BLaER1 (cell line): ENCODE measurements at regions not wholly inside any gene's neighbourhood (a gene's known extent, or its start where the extent isn't known, plus 50 kb on each side); places are given as distances from the start of the nearest gene placed in this dataset.

Source experiments
- H3K27ac ChIP-seq: shearing (Covaris generic); formaldehyde crosslinking; 2 replicates; pipeline ENCODE4 v1.8.1; 2022
- H3K27me3 ChIP-seq: shearing (Covaris generic); formaldehyde crosslinking; 2 replicates; pipeline ENCODE4 v1.8.1; 2022
- H3K36me3 ChIP-seq: shearing (Covaris generic); formaldehyde crosslinking; 2 replicates; pipeline ENCODE4 v1.8.1; 2022
- H3K4me1 ChIP-seq: shearing (Covaris generic); formaldehyde crosslinking; 2 replicates; pipeline ENCODE4 v1.8.1; 2022
- H3K4me2 ChIP-seq: shearing (Covaris generic); formaldehyde crosslinking; 2 replicates; pipeline ENCODE4 v1.8.1; 2022
- H3K4me3 ChIP-seq: shearing (Covaris generic); formaldehyde crosslinking; 2 replicates; pipeline ENCODE4 v1.8.1; 2022
- H3K9ac ChIP-seq: shearing (Covaris generic); formaldehyde crosslinking; 2 replicates; pipeline ENCODE4 v1.8.1; 2022
- H3K9me3 ChIP-seq: shearing (Covaris generic); formaldehyde crosslinking; 2 replicates; pipeline ENCODE4 v1.8.1; 2022
- H4K20me1 ChIP-seq: shearing (Covaris generic); formaldehyde crosslinking; 2 replicates; pipeline ENCODE4 v1.8.1; 2022
- Cebpa-rat ChIP-seq: shearing (Covaris generic); IDR thresholded peaks from 2 replicates; pipeline ENCODE4 v1.8.1; 2022

DNA sequence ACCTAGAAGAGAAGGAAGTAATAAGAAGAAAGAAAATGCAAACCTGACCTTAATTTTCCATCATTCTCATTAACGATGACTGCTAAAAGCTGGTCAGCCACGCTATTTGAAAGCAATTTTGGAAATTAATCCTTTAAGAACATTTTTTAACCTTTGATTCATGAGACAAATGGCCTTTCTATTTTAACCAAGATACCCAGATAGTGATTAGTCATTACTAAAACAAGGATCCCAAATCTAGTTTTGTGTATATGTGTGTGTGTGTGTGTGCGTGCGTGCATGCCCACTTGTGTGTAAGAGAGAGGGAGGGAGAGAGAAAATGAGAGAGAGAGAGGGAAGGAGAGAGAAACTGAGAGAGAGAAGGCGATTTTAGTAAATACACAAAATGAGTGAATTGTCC is 329.5 kb downstream of the DEPDC1B start:
- no peak for TF ChIP-seq Cebpa-rat
- H4K20me1 ChIP-seq: no peaks in the 10 kb centered on the region
- H3K4me1 ChIP-seq: no peaks in the 10 kb centered on the region
- no peaks in the 10 kb centered on the region for H3K9me3 ChIP-seq
- no peak overlapping the region for H3K4me2 ChIP-seq
- H3K27ac ChIP-seq: no peak overlapping the region
- no peak overlapping the region for H3K4me3 ChIP-seq
- H3K9ac ChIP-seq: no peak overlapping the region
- no peaks in the 10 kb centered on the region for H3K36me3 ChIP-seq
- H3K27me3 ChIP-seq: no peaks in the 10 kb centered on the region

DNA sequence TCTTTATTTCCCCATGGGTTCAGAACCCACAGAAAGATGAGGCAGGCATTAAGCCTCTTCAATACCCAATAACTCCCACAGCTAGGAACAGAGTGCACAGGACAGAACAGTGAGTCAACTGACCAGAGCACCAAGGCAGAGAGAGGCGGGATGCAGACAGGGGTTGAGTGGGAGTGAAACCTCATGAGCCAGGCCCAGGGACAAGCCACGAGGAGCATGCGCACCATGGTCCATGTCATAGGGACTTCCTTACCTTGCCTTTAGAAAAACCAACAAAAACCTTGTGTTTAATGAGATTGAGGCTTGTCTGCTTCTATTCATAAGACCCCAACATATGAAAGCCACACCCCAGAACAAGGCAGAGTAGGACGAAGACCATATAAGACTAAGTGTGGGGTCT is 330.6 kb downstream of the DEPDC1B start:
- no peak overlapping the region for H3K9ac ChIP-seq
- no peaks in the 10 kb centered on the region for H4K20me1 ChIP-seq
- no peak for TF ChIP-seq Cebpa-rat
- no peaks in the 10 kb centered on the region for H3K36me3 ChIP-seq
- H3K4me1 ChIP-seq: no peaks in the 10 kb centered on the region
- no peaks in the 10 kb centered on the region for H3K27me3 ChIP-seq
- H3K9me3 ChIP-seq: no peaks in the 10 kb centered on the region
- H3K27ac ChIP-seq: no peak overlapping the region
- H3K4me3 ChIP-seq: no peak overlapping the region
- no peak overlapping the region for H3K4me2 ChIP-seq

DNA sequence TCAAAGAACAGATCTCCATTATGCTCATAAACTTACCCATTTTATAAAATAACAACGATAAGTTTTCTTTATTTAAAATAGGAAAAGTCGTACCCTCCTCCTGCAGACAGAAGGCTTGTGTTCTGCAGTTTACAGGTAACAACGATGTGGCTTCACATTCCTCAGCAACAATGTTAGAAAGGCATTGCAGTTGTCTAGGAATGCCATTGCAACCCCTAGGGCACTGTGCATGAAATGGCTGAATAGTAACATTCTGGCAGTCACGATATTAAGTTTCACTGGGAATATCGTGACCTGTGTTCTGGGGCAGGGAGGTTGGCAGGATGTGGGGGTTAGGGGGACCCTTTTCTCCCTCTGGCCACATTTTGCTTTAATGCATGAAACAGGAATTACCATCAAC is 331.9 kb downstream of the DEPDC1B start:
- Histone ChIP-seq H3K9me3 (no peaks in the 10 kb centered on the region), H4K20me1 (no peaks in the 10 kb centered on the region), H3K4me2 (no peak overlapping the region), H3K27ac (no peak overlapping the region), H3K36me3 (no peaks in the 10 kb centered on the region), H3K4me3 (no peak overlapping the region), H3K27me3 (no peaks in the 10 kb centered on the region), H3K9ac (no peak overlapping the region), H3K4me1 (no peaks in the 10 kb centered on the region)
- no peak for TF ChIP-seq Cebpa-rat

DNA sequence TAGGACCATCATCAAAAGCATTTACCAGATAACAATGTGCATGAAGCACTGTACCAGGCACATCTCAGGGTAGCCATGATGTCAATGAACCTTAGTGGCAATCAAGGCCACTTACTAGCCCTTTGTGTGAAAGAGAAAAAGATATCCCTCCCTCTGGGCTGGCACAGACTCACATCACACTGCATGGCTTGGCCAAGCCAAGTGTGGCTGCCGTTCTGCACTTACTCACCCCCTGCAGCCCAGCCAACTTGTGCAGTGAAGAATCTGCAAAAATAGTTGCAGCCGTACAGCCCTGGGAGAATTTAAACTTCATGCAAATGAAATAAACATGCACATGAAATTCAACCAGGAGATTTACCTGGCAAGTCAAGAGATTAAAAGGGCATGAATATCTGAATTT is 333.5 kb downstream of the DEPDC1B start:
- no peaks in the 10 kb centered on the region for H4K20me1 ChIP-seq
- no peak overlapping the region for H3K9ac ChIP-seq

DNA sequence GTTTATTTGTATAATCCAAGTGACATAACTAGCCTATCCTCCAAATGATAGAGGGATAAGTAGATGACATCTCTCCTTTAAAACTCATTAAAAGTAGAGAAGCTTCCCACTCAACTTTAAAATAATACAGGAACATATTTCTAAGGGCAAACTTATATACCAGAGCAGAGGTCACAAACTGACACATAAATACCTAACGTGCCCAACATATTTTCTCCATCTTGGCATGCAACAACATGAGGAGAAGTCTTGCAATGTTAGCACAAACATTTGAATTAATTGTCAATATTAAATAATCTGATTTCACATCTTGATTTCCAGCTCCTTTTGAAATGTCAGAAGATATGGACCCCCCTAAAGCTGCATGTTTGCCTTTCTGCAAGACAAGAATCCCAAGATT is 335.0 kb downstream of the DEPDC1B start:
- H3K27ac ChIP-seq: no peak overlapping the region
- no peak for TF ChIP-seq Cebpa-rat
- H3K9ac ChIP-seq: no peak overlapping the region
- H3K36me3 ChIP-seq: no peaks in the 10 kb centered on the region
- no peaks in the 10 kb centered on the region for H3K27me3 ChIP-seq
- no peak overlapping the region for H3K4me3 ChIP-seq
- H4K20me1 ChIP-seq: no peaks in the 10 kb centered on the region
- H3K4me2 ChIP-seq: no peak overlapping the region
- H3K4me1 ChIP-seq: no peaks in the 10 kb centered on the region
- H3K9me3 ChIP-seq: no peaks in the 10 kb centered on the region

More for the DNA sequence above, 333.5 kb downstream of the DEPDC1B start:
- no peaks in the 10 kb centered on the region for H3K36me3 ChIP-seq
- no peak for TF ChIP-seq Cebpa-rat
- no peaks in the 10 kb centered on the region for H3K4me1 ChIP-seq
- H3K27ac ChIP-seq: no peak overlapping the region
- no peak overlapping the region for H3K4me3 ChIP-seq
- H3K9me3 ChIP-seq: no peaks in the 10 kb centered on the region
- no peaks in the 10 kb centered on the region for H3K27me3 ChIP-seq
- H3K4me2 ChIP-seq: no peak overlapping the region

DNA sequence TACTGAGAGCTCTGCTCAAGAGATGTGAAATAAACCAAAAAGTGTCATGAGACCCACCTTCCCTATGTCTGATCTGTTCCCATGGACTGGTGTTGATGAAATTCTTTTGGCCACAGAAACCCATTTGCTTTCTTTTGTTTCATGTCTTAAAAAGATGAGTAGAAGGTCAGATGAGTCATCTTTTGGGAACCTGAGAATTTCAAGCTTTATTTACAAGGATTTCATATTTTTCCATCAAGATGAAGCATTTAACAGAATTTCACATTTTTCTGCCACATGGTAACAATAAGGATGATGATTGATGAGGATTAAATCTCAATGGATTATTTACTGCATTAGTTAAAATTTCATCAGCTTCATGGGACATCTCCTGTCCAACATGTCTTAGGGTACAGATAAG is 337.8 kb downstream of the DEPDC1B start:
- Histone ChIP-seq H3K27me3 (no peaks in the 10 kb centered on the region), H3K4me1 (no peaks in the 10 kb centered on the region), H3K36me3 (no peaks in the 10 kb centered on the region), H3K27ac (no peak overlapping the region), H3K4me2 (no peak overlapping the region), H4K20me1 (no peaks in the 10 kb centered on the region), H3K9me3 (no peaks in the 10 kb centered on the region), H3K9ac (no peak overlapping the region), H3K4me3 (no peak overlapping the region)
- no peak for TF ChIP-seq Cebpa-rat

DNA sequence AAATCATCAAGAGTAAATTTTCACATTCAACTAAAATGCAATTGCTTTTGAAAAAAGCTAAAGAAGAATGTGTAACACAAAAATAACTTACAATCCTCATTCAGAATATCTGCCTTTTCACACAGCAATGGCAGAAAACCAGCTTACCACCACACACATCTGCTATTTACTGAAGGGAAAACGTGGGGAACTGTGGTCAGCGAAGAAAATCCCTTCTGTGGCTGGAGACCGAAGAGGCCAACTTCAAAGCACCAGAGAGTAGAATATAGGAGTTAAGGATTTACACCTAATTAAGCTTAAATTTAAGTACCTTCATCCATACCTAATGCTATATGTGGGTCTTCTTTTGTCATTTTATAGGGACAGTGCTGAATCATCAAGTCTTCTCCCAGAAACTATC is 339.6 kb downstream of the DEPDC1B start:
- no peak overlapping the region for H3K27ac ChIP-seq
- no peak overlapping the region for H3K9ac ChIP-seq
- H3K4me2 ChIP-seq: no peak overlapping the region
- H3K27me3 ChIP-seq: no peaks in the 10 kb centered on the region
- H3K4me3 ChIP-seq: no peak overlapping the region
- H4K20me1 ChIP-seq: no peaks in the 10 kb centered on the region
- no peaks in the 10 kb centered on the region for H3K9me3 ChIP-seq
- TF ChIP-seq Cebpa-rat: no peak
- no peaks in the 10 kb centered on the region for H3K4me1 ChIP-seq
- no peaks in the 10 kb centered on the region for H3K36me3 ChIP-seq

DNA sequence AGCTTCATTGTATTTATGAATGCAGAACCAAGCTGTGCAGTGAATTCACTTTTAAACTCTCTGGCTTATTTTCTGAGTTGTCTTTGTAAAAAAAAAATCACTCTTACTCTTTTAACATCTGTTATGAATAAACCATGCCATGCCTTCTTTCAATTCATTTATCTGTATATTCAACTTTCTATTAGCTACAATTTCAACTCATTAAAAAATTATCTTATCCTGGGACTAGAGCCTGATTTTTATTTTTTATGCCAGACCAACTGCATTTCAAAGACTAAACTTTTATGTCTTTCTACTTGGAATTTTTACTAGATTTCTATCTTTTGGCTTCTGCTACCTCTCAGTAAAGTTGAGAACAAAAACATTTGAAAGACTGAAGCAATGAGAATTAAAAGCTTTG is 342.7 kb downstream of the DEPDC1B start:
- Histone ChIP-seq H3K4me1 (no peaks in the 10 kb centered on the region), H3K27me3 (no peaks in the 10 kb centered on the region), H3K36me3 (no peaks in the 10 kb centered on the region), H4K20me1 (no peaks in the 10 kb centered on the region), H3K4me2 (no peak overlapping the region), H3K9me3 (no peaks in the 10 kb centered on the region), H3K9ac (no peak overlapping the region), H3K27ac (no peak overlapping the region), H3K4me3 (no peak overlapping the region)
- no peak for TF ChIP-seq Cebpa-rat

DNA sequence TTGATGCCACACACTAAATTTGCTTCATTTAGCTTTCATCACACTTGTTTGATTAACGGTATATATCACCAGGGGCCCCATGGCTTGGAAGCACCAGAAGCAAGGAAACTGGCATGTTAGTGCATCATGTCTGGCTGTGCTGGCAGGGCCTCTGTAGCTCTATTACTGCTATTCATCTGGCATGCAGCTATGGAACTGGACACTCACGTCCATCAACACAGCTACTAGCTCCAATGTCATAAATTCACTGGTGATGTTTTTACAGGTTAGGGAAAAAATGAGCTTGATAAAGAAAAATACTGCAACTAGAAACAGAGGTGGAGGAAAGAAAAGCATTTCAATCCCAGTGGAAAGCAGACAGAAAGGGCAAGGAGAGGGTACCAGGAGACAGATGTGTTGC is 343.2 kb downstream of the DEPDC1B start:
- Histone ChIP-seq H3K27ac (no peak overlapping the region), H3K4me3 (no peak overlapping the region), H3K36me3 (no peaks in the 10 kb centered on the region), H3K9me3 (no peaks in the 10 kb centered on the region), H3K27me3 (no peaks in the 10 kb centered on the region), H4K20me1 (no peaks in the 10 kb centered on the region), H3K4me1 (no peaks in the 10 kb centered on the region), H3K4me2 (no peak overlapping the region), H3K9ac (no peak overlapping the region)
- TF ChIP-seq Cebpa-rat: no peak

DNA sequence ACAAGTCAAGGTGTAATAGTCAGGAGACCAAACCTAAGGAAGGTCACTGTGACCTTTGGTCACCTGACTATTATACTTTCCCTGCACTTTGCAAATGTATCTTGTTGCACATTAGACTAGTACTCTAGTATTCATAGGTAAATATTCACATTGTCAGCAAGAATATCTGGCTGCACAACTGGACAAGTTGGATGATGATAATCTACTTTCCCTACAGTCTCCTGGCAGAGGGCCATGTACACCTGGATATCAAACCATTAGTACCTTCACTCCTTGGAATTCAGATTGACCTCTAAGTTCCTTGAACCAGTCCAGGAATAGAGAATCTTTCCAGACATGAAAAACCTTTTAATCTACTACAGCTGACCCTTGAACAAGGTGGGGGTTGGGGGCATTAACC is 344.8 kb downstream of the DEPDC1B start:
- Histone ChIP-seq H3K4me2 (no peak overlapping the region), H3K4me3 (no peak overlapping the region), H3K27ac (no peak overlapping the region), H3K9ac (no peak overlapping the region), H3K4me1 (no peaks in the 10 kb centered on the region), H3K9me3 (no peaks in the 10 kb centered on the region), H4K20me1 (no peaks in the 10 kb centered on the region), H3K36me3 (no peaks in the 10 kb centered on the region), H3K27me3 (no peaks in the 10 kb centered on the region)
- no peak for TF ChIP-seq Cebpa-rat

DNA sequence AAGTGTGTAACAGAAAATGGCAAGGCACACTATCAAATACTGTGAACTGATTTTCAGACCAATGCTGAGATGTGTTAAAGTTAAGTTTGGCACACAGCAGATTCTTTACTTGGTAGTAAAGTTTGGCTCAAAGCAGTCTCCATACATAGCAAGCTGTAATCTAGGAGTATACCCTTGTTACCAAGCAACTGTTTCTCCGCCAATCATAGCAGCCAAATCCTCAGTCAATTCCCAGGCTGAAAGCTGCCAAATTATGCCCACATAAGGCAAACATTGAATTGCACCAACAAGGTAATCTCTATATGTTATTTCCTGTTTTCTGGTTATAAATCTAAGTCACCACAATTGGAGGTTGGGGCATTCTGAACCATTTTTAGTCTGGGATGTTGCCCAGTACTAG is 345.7 kb downstream of the DEPDC1B start:
- no peaks in the 10 kb centered on the region for H3K4me1 ChIP-seq
- H3K27me3 ChIP-seq: no peaks in the 10 kb centered on the region
- no peaks in the 10 kb centered on the region for H4K20me1 ChIP-seq
- no peaks in the 10 kb centered on the region for H3K9me3 ChIP-seq
- H3K9ac ChIP-seq: no peak overlapping the region
- no peak for TF ChIP-seq Cebpa-rat
- H3K4me3 ChIP-seq: no peak overlapping the region
- no peaks in the 10 kb centered on the region for H3K36me3 ChIP-seq
- no peak overlapping the region for H3K27ac ChIP-seq
- H3K4me2 ChIP-seq: no peak overlapping the region
